HEK293T (cell line): ENCODE measurements at regions not wholly inside any gene's neighbourhood (a gene's known extent, or its start where the extent isn't known, plus 50 kb on each side); places are given as distances from the start of the nearest gene placed in this dataset.
"Not testable (repeated sequence)": the region's sequence is repeated elsewhere in the genome, so short reads cannot be mapped to it uniquely, and the experiment has no call there.

ENCODE experiments used
- BHLHE40 ChIP-seq: fragments of 450-650 bp; IDR thresholded peaks from 2 replicates; pipeline ENCODE4 v1.6.1; 2016; ENCODE audit warnings: mild to moderate bottlenecking, moderate library complexity, borderline replicate concordance
- FOXA1 ChIP-seq: fragments of 450-650 bp; IDR thresholded peaks from 2 replicates; pipeline ENCODE4 v1.6.1; 2016; ENCODE audit warnings: mild to moderate bottlenecking
- FOXK2 ChIP-seq: fragments of 450-650 bp; IDR thresholded peaks from 2 replicates; pipeline ENCODE4 v1.6.1; 2016; ENCODE audit warnings: mild to moderate bottlenecking
- FOXM1 ChIP-seq: fragments of 450-650 bp; IDR thresholded peaks from 2 replicates; pipeline ENCODE4 v1.6.1; 2017; ENCODE audit warnings: mild to moderate bottlenecking, borderline replicate concordance
- HDGF ChIP-seq: fragments of 450-650 bp; IDR thresholded peaks from 2 replicates; pipeline ENCODE4 v1.6.1; 2017; ENCODE audit warnings: antibody characterized with exemption, borderline replicate concordance
- SUZ12 ChIP-seq: fragments of 450-650 bp; IDR thresholded peaks from 2 replicates; pipeline ENCODE4 v1.6.1; 2016; ENCODE audit warnings: mild to moderate bottlenecking
- TF ChIP-seq, protein P1 (sequence below): fragments of 450-650 bp; IDR thresholded peaks from 2 replicates; pipeline ENCODE4 v1.6.1; 2016

- not testable (repeated sequence) for TF ChIP-seq FOXA1, FOXK2, BHLHE40, SUZ12, HDGF, FOXM1
- TF ChIP-seq, protein P1, sequence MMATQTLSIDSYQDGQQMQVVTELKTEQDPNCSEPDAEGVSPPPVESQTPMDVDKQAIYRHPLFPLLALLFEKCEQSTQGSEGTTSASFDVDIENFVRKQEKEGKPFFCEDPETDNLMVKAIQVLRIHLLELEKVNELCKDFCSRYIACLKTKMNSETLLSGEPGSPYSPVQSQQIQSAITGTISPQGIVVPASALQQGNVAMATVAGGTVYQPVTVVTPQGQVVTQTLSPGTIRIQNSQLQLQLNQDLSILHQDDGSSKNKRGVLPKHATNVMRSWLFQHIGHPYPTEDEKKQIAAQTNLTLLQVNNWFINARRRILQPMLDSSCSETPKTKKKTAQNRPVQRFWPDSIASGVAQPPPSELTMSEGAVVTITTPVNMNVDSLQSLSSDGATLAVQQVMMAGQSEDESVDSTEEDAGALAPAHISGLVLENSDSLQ, result not testable (repeated sequence)
These were observed 212.1 kb downstream of the PTPRC start for GRCh38 chr1:198850966-198851365.
